NT2/D1 (cell line): ENCODE measurements at regions not wholly inside any gene's neighbourhood (a gene's known extent, or its start where the extent isn't known, plus 50 kb on each side); places are given as distances from the start of the nearest gene placed in this dataset.

Source experiments
- DNase-seq: peaks from one replicate; pipeline ENCODE4 v3.0.0-alpha.2; 2011; ENCODE audit warnings: low read depth, low spot score
- H3K27me3 ChIP-seq: 2 replicates; pipeline ENCODE4 v1.6.0; 2011; ENCODE audit warnings: mild to moderate bottlenecking; ENCODE audit not compliant: insufficient read length, insufficient read depth
- H3K36me3 ChIP-seq: 2 replicates; pipeline ENCODE4 v1.6.1; 2011; ENCODE audit warnings: mild to moderate bottlenecking, low read length, mixed read lengths; ENCODE audit not compliant: insufficient read depth, insufficient read length
- H3K4me1 ChIP-seq: 2 replicates; pipeline ENCODE4 v1.5.1; 2011; ENCODE audit not compliant: insufficient read depth, insufficient read length
- H3K4me3 ChIP-seq: 2 replicates; pipeline ENCODE4 v1.5.1; 2011; ENCODE audit warnings: low read depth; ENCODE audit not compliant: insufficient read length
- H3K9ac ChIP-seq: 2 replicates; pipeline ENCODE4 v1.6.0; 2011; ENCODE audit warnings: low read depth; ENCODE audit not compliant: insufficient read length
- H3K9me3 ChIP-seq: 2 replicates; pipeline ENCODE4 v1.5.1; 2011; ENCODE audit warnings: mild to moderate bottlenecking, low read length; ENCODE audit not compliant: insufficient read depth
- SUZ12 ChIP-seq: IDR thresholded peaks from 2 replicates; pipeline ENCODE4 v1.6.1; 2011; ENCODE audit not compliant: insufficient read length, insufficient read depth; ENCODE audit errors: extremely low read depth
- YY1 ChIP-seq: IDR thresholded peaks from 2 replicates; pipeline ENCODE4 v1.6.1; 2011; ENCODE audit not compliant: insufficient read length, insufficient read depth
- ZNF274 ChIP-seq: IDR thresholded peaks from 2 replicates; pipeline ENCODE4 v1.6.1; 2011; ENCODE audit warnings: mild to moderate bottlenecking, low read depth, low read length

DNA sequence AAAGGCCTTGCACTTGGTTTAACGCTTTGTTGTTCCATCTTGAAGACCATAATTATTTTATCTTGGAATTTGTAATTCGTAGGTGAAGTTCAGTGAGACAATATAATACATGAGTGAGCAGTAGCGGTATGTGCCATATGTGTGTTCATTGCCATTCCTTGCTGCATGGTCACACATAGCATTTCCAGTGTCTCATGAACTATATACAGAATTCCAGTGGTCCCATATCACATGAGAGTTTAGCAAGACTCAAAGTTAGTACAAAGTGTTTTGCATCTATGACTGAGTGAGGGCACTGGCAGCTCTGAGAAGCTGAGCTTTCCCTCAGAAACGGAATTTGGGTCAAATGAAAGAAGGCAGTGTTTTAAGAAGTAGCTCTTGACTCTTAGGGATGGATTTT, 359.8 kb downstream of the FOXG1 start:
- Histone ChIP-seq H3K9ac (no peak overlapping the region), H3K4me1 (no peaks in the 10 kb centered on the region), H3K9me3 (no peaks in the 10 kb centered on the region), H3K4me3 (no peak overlapping the region), H3K27me3 (no peaks in the 10 kb centered on the region), H3K36me3 (no peaks in the 10 kb centered on the region)
- DNase-seq = no peak
- no peak for TF ChIP-seq SUZ12
- TF ChIP-seq YY1 = no peak
- no peak for TF ChIP-seq ZNF274

GRCh38 chr14:29126865-29127264, 360.3 kb downstream of the FOXG1 start:
- no peak for TF ChIP-seq ZNF274
- TF ChIP-seq YY1 = no peak
- TF ChIP-seq SUZ12 = no peak
- Histone ChIP-seq H3K4me1 (no peaks in the 10 kb centered on the region), H3K9ac (no peak overlapping the region), H3K4me3 (no peak overlapping the region), H3K27me3 (no peaks in the 10 kb centered on the region), H3K36me3 (no peaks in the 10 kb centered on the region), H3K9me3 (no peaks in the 10 kb centered on the region)
- DNase-seq = no peak

- Histone ChIP-seq H3K9me3 (no peaks in the 10 kb centered on the region), H3K4me1 (no peaks in the 10 kb centered on the region), H3K36me3 (no peaks in the 10 kb centered on the region), H3K9ac (no peak overlapping the region), H3K4me3 (no peak overlapping the region), H3K27me3 (no peaks in the 10 kb centered on the region)
- DNase-seq = no peak
- TF ChIP-seq ZNF274 (no peak), SUZ12 (no peak), YY1 (no peak)
Observed at GRCh38 chr14:29140016-29140415, 373.4 kb downstream of the FOXG1 start.

- Histone ChIP-seq H3K9ac (no peak overlapping the region), H3K4me1 (no peaks in the 10 kb centered on the region), H3K27me3 (no peaks in the 10 kb centered on the region), H3K4me3 (no peak overlapping the region), H3K9me3 (no peaks in the 10 kb centered on the region), H3K36me3 (no peaks in the 10 kb centered on the region)
- DNase-seq = no peak
- TF ChIP-seq ZNF274 (no peak), YY1 (no peak), SUZ12 (no peak)
Observed at GRCh38 chr14:29144621-29145020, 378.0 kb downstream of the FOXG1 start.

DNA sequence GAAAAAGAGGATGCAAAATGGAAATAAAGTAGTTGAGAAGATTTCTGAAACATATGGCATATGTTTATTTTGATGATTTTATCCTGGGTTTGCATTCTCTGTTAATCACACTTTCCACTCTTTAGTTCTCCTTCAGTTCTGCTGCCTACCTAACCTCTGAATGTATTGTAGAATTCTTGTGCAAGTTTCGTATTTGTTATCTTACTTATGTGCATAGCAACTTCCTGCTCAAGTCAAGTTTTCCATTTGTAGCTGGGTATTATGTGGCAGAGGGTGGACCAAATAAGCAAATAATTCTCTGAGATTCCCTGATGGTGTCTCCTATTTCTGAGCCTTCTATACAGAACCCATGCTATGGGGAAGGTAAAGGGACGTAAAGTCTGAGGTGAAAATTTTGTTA, 381.6 kb downstream of the FOXG1 start:
- Histone ChIP-seq H3K27me3 (no peaks in the 10 kb centered on the region), H3K36me3 (no peaks in the 10 kb centered on the region), H3K4me1 (no peaks in the 10 kb centered on the region), H3K4me3 (no peak overlapping the region), H3K9me3 (peaks cover 7% of the 10 kb centered on the region; the same call in 1 of the 2 replicates), H3K9ac (no peak overlapping the region)
- TF ChIP-seq SUZ12 = no peak
- TF ChIP-seq ZNF274 = no peak
- TF ChIP-seq YY1 = no peak
- no peak for DNase-seq

DNA sequence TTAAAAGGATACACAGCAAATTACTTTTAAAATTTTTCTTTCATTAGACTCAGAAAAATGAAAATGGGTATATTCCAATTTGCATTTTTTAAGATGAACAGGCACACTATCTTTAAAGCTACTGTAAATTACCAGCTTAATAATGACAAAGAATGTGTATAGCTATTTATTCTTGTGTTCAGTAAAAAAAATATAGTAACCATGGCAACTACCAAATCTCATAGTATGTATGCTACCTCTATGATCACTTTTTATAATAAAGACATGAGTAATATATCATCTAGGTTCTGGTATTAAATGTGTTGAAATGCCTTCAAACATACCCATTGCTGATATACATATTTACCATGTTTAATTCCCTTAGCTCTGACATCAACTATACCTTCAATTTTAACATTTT, 383.2 kb downstream of the FOXG1 start:
- H3K4me3 ChIP-seq = no peak overlapping the region
- H3K27me3 ChIP-seq = no peaks in the 10 kb centered on the region
- DNase-seq = no peak
- H3K4me1 ChIP-seq = no peaks in the 10 kb centered on the region
- H3K9ac ChIP-seq = no peak overlapping the region
- H3K9me3 ChIP-seq = peaks cover 7% of the 10 kb centered on the region; the same call in 1 of the 2 replicates
- TF ChIP-seq YY1 (no peak), SUZ12 (no peak), ZNF274 (no peak)
- no peaks in the 10 kb centered on the region for H3K36me3 ChIP-seq

DNA sequence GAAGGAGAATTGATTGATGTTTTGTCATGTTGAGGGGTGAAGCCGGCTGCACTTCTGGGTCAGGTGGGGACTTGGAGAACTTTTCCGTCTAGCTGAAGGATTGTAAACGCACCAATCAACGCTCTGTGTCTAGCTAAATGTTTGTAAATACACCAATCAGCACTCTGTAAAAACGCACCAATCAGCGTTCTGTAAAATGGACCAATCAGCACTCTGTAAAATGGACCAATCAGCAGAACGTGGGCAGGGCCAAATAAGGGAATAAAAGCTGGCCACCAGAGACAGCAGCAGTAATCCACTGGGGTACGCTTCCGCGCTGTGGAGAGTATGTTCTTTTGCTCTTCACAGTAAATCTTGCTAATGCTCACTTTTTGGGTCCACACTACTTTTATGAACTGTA, 384.1 kb downstream of the FOXG1 start:
- Histone ChIP-seq H3K9ac (no peak overlapping the region), H3K9me3 (peaks cover 7% of the 10 kb centered on the region; the same call in 1 of the 2 replicates), H3K4me1 (no peaks in the 10 kb centered on the region), H3K4me3 (no peak overlapping the region), H3K36me3 (no peaks in the 10 kb centered on the region), H3K27me3 (no peaks in the 10 kb centered on the region)
- no peak for DNase-seq
- TF ChIP-seq ZNF274 = no peak
- TF ChIP-seq YY1 = no peak

DNA sequence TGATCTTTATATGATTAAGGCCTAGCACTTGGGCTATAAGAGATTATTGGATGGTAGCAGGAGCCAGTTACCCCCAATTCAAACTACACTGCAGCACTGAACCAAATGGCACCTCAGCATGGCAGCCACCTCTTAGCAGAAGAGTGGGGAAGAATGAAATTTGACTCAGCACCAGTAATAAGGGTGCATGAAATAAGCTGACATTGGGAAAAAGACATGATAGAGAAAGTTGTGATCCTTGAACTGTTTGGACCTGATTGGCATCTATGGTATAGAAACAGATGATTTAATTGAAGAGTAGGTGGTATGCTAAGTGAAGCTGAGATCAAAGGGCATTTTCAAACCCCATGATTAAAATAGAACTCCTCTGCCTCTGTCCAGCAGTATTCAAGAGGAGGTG, 389.5 kb downstream of the FOXG1 start:
- H3K9me3 ChIP-seq = no peaks in the 10 kb centered on the region
- no peak for TF ChIP-seq ZNF274
- no peak for TF ChIP-seq YY1
- no peak for TF ChIP-seq SUZ12
- no peaks in the 10 kb centered on the region for H3K4me1 ChIP-seq
- H3K4me3 ChIP-seq = no peak overlapping the region
- H3K36me3 ChIP-seq = no peaks in the 10 kb centered on the region
- no peak overlapping the region for H3K9ac ChIP-seq
- H3K27me3 ChIP-seq = no peaks in the 10 kb centered on the region
- no peak for DNase-seq
